ENCODE measurements at regions not wholly inside any gene's neighbourhood (a gene's known extent, or its start where the extent isn't known, plus 50 kb on each side); places are given as distances from the start of the nearest gene placed in this dataset.

- DNase-seq, result no peak
Measured at GRCh38 chr22:46092011-46092410, 58.3 kb upstream of the PPARA start.

- DNase-seq, result no peak
Measured at GRCh38 chr22:46092670-46093410, 57.5 kb upstream of the PPARA start.

GRCh38 chr22:46093796-46094195 lies 56.5 kb upstream of the PPARA start:
- DNase-seq, result no peak

- DNase-seq, result no peak
Measured at GRCh38 chr22:46094676-46095075, 55.6 kb upstream of the PPARA start.

GRCh38 chr22:46096051-46096450 lies 54.3 kb upstream of the PPARA start:
- no peak for DNase-seq

- no peak for DNase-seq
Measured at GRCh38 chr22:46096706-46097230, 53.6 kb upstream of the PPARA start.

GRCh38 chr22:46097268-46097900 lies 52.9 kb upstream of the PPARA start:
- DNase-seq, result no peak

GRCh38 chr22:46098525-46099475 lies 51.5 kb upstream of the PPARA start:
- no peak for DNase-seq

GRCh38 chr22:46099740-46100139 lies 50.6 kb upstream of the PPARA start:
- no peak for DNase-seq

- DNase-seq, result no peak
Measured at GRCh38 chr22:46100401-46101105, 49.8 kb upstream of the PPARA start.
